IMR-90 (cell line): ENCODE measurements at regions not wholly inside any gene's neighbourhood (a gene's known extent, or its start where the extent isn't known, plus 50 kb on each side); places are given as distances from the start of the nearest gene placed in this dataset.

ENCODE experiments used
- ATAC-seq: fragments of 200-7000 bp; cut with Tn5 transposase; 2 replicates; pipeline ENCODE4 v1.9.1; 2020; ENCODE audit warnings: low read depth, mild to moderate bottlenecking, moderate library complexity
- BruUV-seq: library from RNA; stranded (reverse); fragments of 400-500 nt; replicated peaks from 2 replicates; lab custom pipeline; 2021; lab: Mats Ljungman, UMichigan
- CTCF ChIA-PET: fragments of 300-600 bp; formaldehyde crosslinking; extraction: SDS; loops from one replicate; lab custom pipeline; 2021; ENCODE audit warnings: antibody characterized with exemption; lab: Yijun Ruan, JAX
- POLR2A ChIA-PET: fragments of 300-600 bp; sonication (Branson Sonifier 250); formaldehyde crosslinking; loops from one replicate; lab custom pipeline; 2022; ENCODE audit warnings: antibody characterized with exemption; ENCODE audit not compliant: unreplicated experiment; lab: Charles Lee
- DNase-seq: peaks from one replicate; pipeline ENCODE4 v3.0.0; 2013
- H2AFZ ChIP-seq: replicated peaks from 2 replicates; pipeline ENCODE3; 2013; ENCODE audit warnings: low read length, mild to moderate bottlenecking; ENCODE audit not compliant: poor library complexity
- H2AK5ac ChIP-seq: 2 replicates; pipeline ENCODE4 v1.6.1; 2013; ENCODE audit warnings: low read depth, low read length, inconsistent platforms
- H2AK9ac ChIP-seq: replicated peaks from 2 replicates; pipeline ENCODE3; 2013; ENCODE audit warnings: mild to moderate bottlenecking, low read depth, low read length, moderate library complexity; ENCODE audit not compliant: poor library complexity
- H2BK120ac ChIP-seq: 2 replicates; pipeline ENCODE4 v1.6.1; 2013; ENCODE audit warnings: low read depth, low read length, inconsistent platforms
- H2BK15ac ChIP-seq: 3 replicates; pipeline ENCODE4 v1.6.1; 2013; ENCODE audit warnings: low read depth, low read length, inconsistent platforms
- H2BK20ac ChIP-seq: 2 replicates; pipeline ENCODE4 v1.6.1; 2013; ENCODE audit warnings: low read depth, mild to moderate bottlenecking, inconsistent platforms, low read length, moderate library complexity
- H2BK5ac ChIP-seq: 2 replicates; pipeline ENCODE4 v1.6.1; 2013; ENCODE audit warnings: mild to moderate bottlenecking, low read depth, low read length, inconsistent platforms; ENCODE audit not compliant: poor library complexity, severe bottlenecking
- H3K14ac ChIP-seq: replicated peaks from 2 replicates; pipeline ENCODE4 v1.6.1; 2013; ENCODE audit warnings: low read depth, low read length, inconsistent platforms
- H3K18ac ChIP-seq: 2 replicates; pipeline ENCODE4 v1.6.1; 2013; ENCODE audit warnings: low read depth, low read length, control low read depth
- H3K23ac ChIP-seq: 2 replicates; pipeline ENCODE4 v1.6.1; 2013; ENCODE audit warnings: low read depth, low read length, inconsistent platforms
- H3K27ac ChIP-seq: 2 replicates; pipeline ENCODE4 v1.5.1; 2013; ENCODE audit warnings: mild to moderate bottlenecking, control low read depth, low read length; ENCODE audit not compliant: insufficient read depth
- H3K27me3 ChIP-seq: 2 replicates; pipeline ENCODE4 v1.6.1; 2013; ENCODE audit warnings: low read length; ENCODE audit not compliant: control insufficient read depth, insufficient read depth
- H3K36me3 ChIP-seq: 2 replicates; pipeline ENCODE4 v1.6.1; 2013; ENCODE audit warnings: low read length, mixed read lengths; ENCODE audit not compliant: control insufficient read depth, insufficient read depth
- H3K4ac ChIP-seq: 2 replicates; pipeline ENCODE4 v1.6.1; 2013; ENCODE audit warnings: low read depth, low read length, inconsistent platforms
- H3K4me1 ChIP-seq: 2 replicates; pipeline ENCODE4 v1.6.1; 2013; ENCODE audit warnings: low read length, mixed read lengths; ENCODE audit not compliant: control insufficient read depth, insufficient read depth
- H3K4me2 ChIP-seq: 2 replicates; pipeline ENCODE4 v1.6.1; 2013; ENCODE audit warnings: low read depth, mild to moderate bottlenecking, control low read depth, low read length, moderate library complexity
- H3K4me3 ChIP-seq: 2 replicates; pipeline ENCODE4 v1.5.1; 2013; ENCODE audit warnings: low read depth, mild to moderate bottlenecking, control low read depth, low read length, moderate library complexity; ENCODE audit not compliant: insufficient read depth
- H3K56ac ChIP-seq: 2 replicates; pipeline ENCODE4 v1.6.1; 2013; ENCODE audit warnings: low read length, inconsistent platforms; ENCODE audit not compliant: insufficient read depth; ENCODE audit errors: extremely low read depth
- H3K79me1 ChIP-seq, 2 experiments: 2 replicates each; pipeline ENCODE4 v1.6.1; 2013; ENCODE audit warnings: low read length in 2 of 2, inconsistent platforms in 1 of 2, low read depth in 1 of 2
- H3K9ac ChIP-seq: 2 replicates; pipeline ENCODE4 v1.6.1; 2013; ENCODE audit warnings: low read depth, low read length, control low read depth
- H3K9me1 ChIP-seq: 2 replicates; pipeline ENCODE4 v1.6.1; 2013; ENCODE audit warnings: low read length, inconsistent platforms; ENCODE audit not compliant: insufficient read depth
- H3K9me3 ChIP-seq: 2 replicates; pipeline ENCODE4 v1.6.1; 2013; ENCODE audit warnings: low read length; ENCODE audit not compliant: control insufficient read depth, insufficient read depth
- H4K20me1 ChIP-seq: 2 replicates; pipeline ENCODE4 v1.6.1; 2013; ENCODE audit warnings: low read length, inconsistent platforms; ENCODE audit not compliant: insufficient read depth
- H4K5ac ChIP-seq: 2 replicates; pipeline ENCODE4 v1.6.1; 2013; ENCODE audit warnings: mild to moderate bottlenecking, low read depth, low read length, control low read depth
- H4K8ac ChIP-seq, 2 experiments: 2 replicates each; pipeline ENCODE4 v1.6.1; 2013; ENCODE audit warnings: low read depth in 2 of 2, low read length in 2 of 2, control low read depth in 1 of 2, inconsistent platforms in 1 of 2
- H4K91ac ChIP-seq: 2 replicates; pipeline ENCODE4 v1.6.1; 2013; ENCODE audit warnings: low read depth, low read length, inconsistent platforms; ENCODE audit not compliant: insufficient read depth
- BHLHE40 ChIP-seq: fragments of 150-350 bp; IDR thresholded peaks from 2 replicates; pipeline ENCODE4 v1.6.1; 2016; ENCODE audit warnings: mild to moderate bottlenecking, low read depth, low read length
- CHD1 ChIP-seq: IDR thresholded peaks from 2 replicates; pipeline ENCODE4 v1.6.1; 2012; ENCODE audit warnings: low read depth, low read length, improper control_type of control experiment
- MAFK ChIP-seq: IDR thresholded peaks from 2 replicates; pipeline ENCODE4 v1.6.1; 2012; ENCODE audit warnings: low read depth, low read length, improper control_type of control experiment
- WGBS, 2 experiments: methylation state at CpG; one replicate each; pipeline versions ENCODE4 v1.1.5 to v1.1.7; 2013; ENCODE audit warnings: missing lambda C conversion rate in 2 of 2; ENCODE audit not compliant: insufficient read length in 1 of 2; ENCODE audit errors: extremely low coverage in 2 of 2; 5-methylcytosine and 5-hydroxymethylcytosine counted together
- dilution Hi-C: fragments of 300-500 bp; cut with HindIII; formaldehyde crosslinking; loops from one replicate; pipeline ENCODE4 v1.14.3; 2018; ENCODE audit warnings: low sequenced_read_pairs; ENCODE audit not compliant: unreplicated experiment
- in situ Hi-C: fragments of 300-500 bp; cut with MboI; formaldehyde crosslinking; loops from 3 replicates; pipeline ENCODE4 v1.14.3; 2019; ENCODE audit warnings: low sequenced_read_pairs, inconsistent platforms, mixed read lengths
- intact Hi-C: fragments of 100-400 bp; cut with micrococcal nuclease; formaldehyde crosslinking; loops from 2 replicates; pipeline ENCODE4 v1.10.0; 2022

DNA sequence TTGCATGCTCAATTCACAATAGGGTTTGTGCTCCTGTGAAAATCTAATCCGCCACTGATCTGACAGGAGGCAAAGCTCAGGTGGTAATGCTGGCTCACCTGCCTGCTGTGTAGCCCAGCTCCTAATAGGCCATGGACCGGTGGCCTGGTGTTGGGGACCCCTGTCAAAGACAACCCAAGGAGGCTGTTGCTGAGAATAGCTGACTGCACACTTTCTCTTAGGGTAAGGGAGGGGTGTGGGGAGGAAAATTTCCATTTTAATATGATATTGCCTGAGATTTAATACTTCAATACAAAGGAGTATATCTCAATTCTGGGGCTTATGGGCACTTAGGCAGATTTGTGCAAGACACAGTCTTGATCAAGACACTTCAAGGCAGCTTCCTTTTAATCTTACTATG lies 105.8 kb downstream of the ALDH8A1 start:
- intact Hi-C loops (no loop called here), dilution Hi-C loops (no loop called here), in situ Hi-C loops (no loop called here)
- H3K9ac ChIP-seq: no peak overlapping the region
- no peak overlapping the region for H2AK5ac ChIP-seq
- H2BK120ac ChIP-seq: no peak overlapping the region
- no peak overlapping the region for H3K23ac ChIP-seq
- no peak overlapping the region for H2BK5ac ChIP-seq
- ChIA-PET POLR2A (no interaction called here), CTCF (no interaction called here)
- H3K4ac ChIP-seq: no peak overlapping the region
- H2AFZ ChIP-seq: no peak overlapping the region
- H2AK9ac ChIP-seq: no peak overlapping the region
- peak overlapping the region; percentile 78; the same call in 1 of the 2 replicates for H3K18ac ChIP-seq
- H3K79me1 ChIP-seq: no peaks in the 10 kb centered on the region
- no peak overlapping the region for H3K56ac ChIP-seq
- H2BK20ac ChIP-seq: no peak overlapping the region
- H3K4me2 ChIP-seq: no peak overlapping the region
- ATAC-seq: no peak
- no peaks in the 10 kb centered on the region for H3K9me3 ChIP-seq
- H4K5ac ChIP-seq: peak overlapping the region; percentile 23; the same call in 1 of the 2 replicates
- H3K27me3 ChIP-seq: no peaks in the 10 kb centered on the region
- no peaks in the 10 kb centered on the region for H3K36me3 ChIP-seq
- no peaks in the 10 kb centered on the region for H4K20me1 ChIP-seq
- no peak overlapping the region for H4K8ac ChIP-seq
- no peak overlapping the region for H2BK15ac ChIP-seq
- no CpG with 5 or more reads among the region's 2 CpGs for WGBS, 2 experiments
- TF ChIP-seq CHD1 (no peak), MAFK (0 out of 2 replicates have a peak, but pooled peaks have one; percentile 37), BHLHE40 (no peak)
- no TSS peak for BruUV-seq
- no peak overlapping the region for H3K14ac ChIP-seq
- no peak overlapping the region for H3K4me3 ChIP-seq
- H4K91ac ChIP-seq: no peak overlapping the region
- no peak for DNase-seq
- H3K4me1 ChIP-seq: peaks cover 11% of the 10 kb centered on the region
- no peaks in the 10 kb centered on the region for H3K9me1 ChIP-seq
- no peak overlapping the region for H3K27ac ChIP-seq
